Spleen (tissue), 11 donors: ENCODE measurements at regions not wholly inside any gene's neighbourhood (a gene's known extent, or its start where the extent isn't known, plus 50 kb on each side); places are given as distances from the start of the nearest gene placed in this dataset.
"Not testable (repeated sequence)": the region's sequence is repeated elsewhere in the genome, so short reads cannot be mapped to it uniquely, and the experiment has no call there.

Experiments used
- DNase-seq: peaks from one replicate; pipeline ENCODE4 v3.0.0-alpha.2; 2020
- H3K27ac ChIP-seq, 8 donors: fragments of 200-600 bp; sonication (generic) in 7 of 8; 1 replicate in 4 of 8; 2 replicates in 4 of 8; pipeline versions ENCODE4 v1.5.0 to v1.8.0; 2016 to 2021; ENCODE audit warnings: inconsistent platforms in 4 of 8, mild to moderate bottlenecking in 4 of 8, moderate library complexity in 1 of 8
- H3K27me3 ChIP-seq, 7 donors: fragments of 200-600 bp; sonication (generic) in 6 of 7; replicated peaks in 1 of 7; 1 replicate in 4 of 7; 2 replicates in 3 of 7; pipeline versions ENCODE4 v1.5.0 to v1.8.0; 2016 to 2021; ENCODE audit warnings: inconsistent platforms in 3 of 7, mild to moderate bottlenecking in 1 of 7
- H3K36me3 ChIP-seq, 6 donors: fragments of 200-600 bp; sonication (generic) in 5 of 6; 1 replicate in 4 of 6; 2 replicates in 2 of 6; pipeline versions ENCODE4 v1.5.0 to v1.8.0; 2016 to 2021; ENCODE audit warnings: inconsistent platforms in 2 of 6
- H3K4me1 ChIP-seq, 6 donors: fragments of 200-600 bp; sonication (generic) in 5 of 6; 1 replicate in 3 of 6; 2 replicates in 3 of 6; pipeline versions ENCODE4 v1.5.0 to v1.8.0; 2016 to 2021; ENCODE audit warnings: inconsistent platforms in 3 of 6
- H3K4me3 ChIP-seq, 8 donors: fragments of 200-600 bp; sonication (generic) in 7 of 8; 1 replicate in 4 of 8; 2 replicates in 4 of 8; pipeline versions ENCODE4 v1.5.0 to v1.8.0; 2016 to 2021; ENCODE audit warnings: inconsistent platforms in 4 of 8, mild to moderate bottlenecking in 4 of 8, moderate library complexity in 2 of 8
- H3K9me3 ChIP-seq, 8 donors: fragments of 200-600 bp; sonication (generic) in 7 of 8; 1 replicate in 4 of 8; 2 replicates in 4 of 8; pipeline versions ENCODE4 v1.5.0 to v1.8.0; 2016 to 2021; ENCODE audit warnings: inconsistent platforms in 4 of 8
- POLR2A ChIP-seq, 3 donors: fragments of 450-650 bp; IDR thresholded peaks; one replicate each; pipeline ENCODE4 v1.5.1; 2017; ENCODE audit warnings: antibody characterized with exemption in 3 of 3, mild to moderate bottlenecking in 1 of 3
- POLR2AphosphoS5 ChIP-seq, 3 donors: sonication (generic); formaldehyde crosslinking; IDR thresholded peaks; one replicate each; pipeline ENCODE4 v1.5.1; 2017; ENCODE audit warnings: antibody characterized with exemption in 3 of 3
- WGBS, 5 donors: extraction: QIAGEN DNeasy Blood & Tissue Kit in 3 of 5; methylation state at CpG; one replicate each; pipeline versions ENCODE4 v1.1.5 to v1.1.7; 2013 to 2018; 5-methylcytosine and 5-hydroxymethylcytosine counted together
- intact Hi-C: fragments of 100-400 bp; cut with DNase I; formaldehyde crosslinking; loops from one replicate; pipeline ENCODE4 v1.15.0; 2023; ENCODE audit warnings: low total_unique reads
- TF ChIP-seq, protein P1 (sequence below), 11 experiments: fragments of 200-600 bp in 7 of 11; fragments of 450-650 bp in 4 of 11; sonication (generic) in 4 of 11; IDR thresholded peaks in 8 of 11; conservative IDR thresholded peaks in 3 of 11; 1 replicate in 7 of 11; 2 replicates in 4 of 11; pipeline versions ENCODE4 v1.4.0 to v1.8.0; 2016 to 2021; ENCODE audit warnings: antibody characterized with exemption in 11 of 11, inconsistent platforms in 4 of 11, mild to moderate bottlenecking in 1 of 11
- donor health status: healthy with polysubstance abuse.
- donor health status: DM: no; HTN: no; CAD: no; lungs with moderate emphysema.
- donor health status: DM: no; HTN: no; CAD: no.
- donor health status: Bipolar disorder and iron deficiency.
- donor health status: healthy.
- donor health status: DM: no; HTN: no; CAD: no.
- donor health status: DM: yes; HTN: yes; CAD: no.

DNA sequence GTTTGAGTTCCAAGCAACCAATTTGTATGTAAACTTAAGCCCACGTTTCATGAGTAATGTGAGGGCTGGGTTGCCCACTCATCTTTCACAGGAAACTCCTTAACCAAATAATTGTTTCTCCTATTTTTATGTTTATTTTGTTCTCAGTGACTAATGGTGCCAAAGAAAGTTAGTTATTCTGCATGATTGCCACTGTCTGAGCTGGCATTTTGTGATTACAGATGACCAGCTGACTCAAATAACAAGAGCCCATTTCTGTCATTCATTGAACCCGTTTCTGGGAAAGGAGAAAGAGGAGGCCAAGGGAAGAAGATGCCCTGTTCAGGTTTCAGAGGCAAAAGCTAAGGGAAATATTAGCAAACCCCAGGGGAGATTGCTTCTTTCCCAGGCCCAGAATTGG lies 186.9 kb upstream of the MYO3A start:
- no peak for TF ChIP-seq POLR2A (IDR thresholded peaks at IDR 0.05)
- TF ChIP-seq, protein P1, sequence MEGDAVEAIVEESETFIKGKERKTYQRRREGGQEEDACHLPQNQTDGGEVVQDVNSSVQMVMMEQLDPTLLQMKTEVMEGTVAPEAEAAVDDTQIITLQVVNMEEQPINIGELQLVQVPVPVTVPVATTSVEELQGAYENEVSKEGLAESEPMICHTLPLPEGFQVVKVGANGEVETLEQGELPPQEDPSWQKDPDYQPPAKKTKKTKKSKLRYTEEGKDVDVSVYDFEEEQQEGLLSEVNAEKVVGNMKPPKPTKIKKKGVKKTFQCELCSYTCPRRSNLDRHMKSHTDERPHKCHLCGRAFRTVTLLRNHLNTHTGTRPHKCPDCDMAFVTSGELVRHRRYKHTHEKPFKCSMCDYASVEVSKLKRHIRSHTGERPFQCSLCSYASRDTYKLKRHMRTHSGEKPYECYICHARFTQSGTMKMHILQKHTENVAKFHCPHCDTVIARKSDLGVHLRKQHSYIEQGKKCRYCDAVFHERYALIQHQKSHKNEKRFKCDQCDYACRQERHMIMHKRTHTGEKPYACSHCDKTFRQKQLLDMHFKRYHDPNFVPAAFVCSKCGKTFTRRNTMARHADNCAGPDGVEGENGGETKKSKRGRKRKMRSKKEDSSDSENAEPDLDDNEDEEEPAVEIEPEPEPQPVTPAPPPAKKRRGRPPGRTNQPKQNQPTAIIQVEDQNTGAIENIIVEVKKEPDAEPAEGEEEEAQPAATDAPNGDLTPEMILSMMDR (IDR thresholded peaks at IDR 0.05 in 8 of 11, conservative IDR thresholded peaks at IDR 0.05 in 3 of 11) = no peak
- TF ChIP-seq POLR2AphosphoS5 (IDR thresholded peaks at IDR 0.05) = no peak
- H3K9me3 ChIP-seq = no peaks in the 10 kb centered on the region
- no peak overlapping the region for H3K4me3 ChIP-seq
- DNase-seq = no peak
- no peaks in the 10 kb centered on the region for H3K4me1 ChIP-seq
- H3K27me3 ChIP-seq = no peaks in the 10 kb centered on the region
- no peak overlapping the region for H3K27ac ChIP-seq
- intact Hi-C loops = no loop called here
- H3K36me3 ChIP-seq = no peaks in the 10 kb centered on the region
- 45 to 65% (median 59%) methylated on average over 2 of the region's 2 CpGs for WGBS, 5 donors

DNA sequence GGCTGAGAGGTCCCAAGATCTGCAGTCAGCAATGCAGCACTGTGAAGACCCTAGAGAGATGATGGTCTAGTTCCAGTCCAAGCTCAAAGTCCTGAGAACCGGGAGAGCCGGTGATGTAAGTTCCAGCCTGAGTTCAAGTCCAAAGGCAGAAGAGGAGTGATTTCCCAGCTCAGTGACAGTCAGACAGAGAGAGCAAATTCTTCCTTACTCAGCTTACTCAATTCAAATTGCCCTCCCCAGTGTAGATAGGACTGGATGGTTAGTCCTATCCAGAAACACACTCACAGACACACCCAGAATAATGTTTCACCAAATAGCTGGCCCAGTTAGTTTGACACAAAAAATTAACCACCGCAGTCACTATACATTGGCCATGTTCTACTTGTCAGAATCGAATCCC lies 185.5 kb upstream of the MYO3A start:
- no peak for DNase-seq
- Histone ChIP-seq H3K4me1 (no peaks in the 10 kb centered on the region), H3K36me3 (no peaks in the 10 kb centered on the region), H3K27me3 (no peaks in the 10 kb centered on the region), H3K9me3 (no peaks in the 10 kb centered on the region), H3K4me3 (no peak overlapping the region), H3K27ac (no peak overlapping the region)
- TF ChIP-seq POLR2AphosphoS5 (IDR thresholded peaks at IDR 0.05) = no peak
- TF ChIP-seq, protein P1 (IDR thresholded peaks at IDR 0.05 in 8 of 11, conservative IDR thresholded peaks at IDR 0.05 in 3 of 11) = no peak
- no peak for TF ChIP-seq POLR2A (IDR thresholded peaks at IDR 0.05)
- intact Hi-C loops = no loop called here
- 82 to 91% (median 88%) methylated on average over 4 of the region's 4 CpGs for WGBS, 5 donors

DNA sequence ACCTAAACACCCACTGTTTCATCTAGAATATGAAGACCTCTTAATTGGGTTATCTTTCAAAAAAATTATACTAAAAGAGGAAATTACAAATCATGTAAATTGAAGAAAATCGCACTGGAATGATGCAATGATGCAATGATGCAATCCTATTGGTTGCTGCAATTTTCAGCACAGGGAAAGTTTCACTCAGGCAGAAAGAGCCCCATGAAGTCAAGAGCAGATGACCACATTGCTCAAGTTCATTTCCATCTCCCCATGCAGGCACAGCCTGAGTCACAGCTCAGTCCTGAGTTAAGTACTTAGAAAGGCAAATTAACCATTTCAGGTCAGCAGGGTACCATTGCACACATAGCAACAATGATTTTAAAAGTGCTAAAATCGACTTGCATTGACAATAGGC lies 180.3 kb upstream of the MYO3A start:
- Histone ChIP-seq H3K4me3 (no peak overlapping the region), H3K27ac (no peak overlapping the region), H3K36me3 (no peaks in the 10 kb centered on the region), H3K9me3 (no peaks in the 10 kb centered on the region), H3K27me3 (peaks cover 0 to 5% (median 0%) of the 10 kb centered on the region in 7 donors), H3K4me1 (no peaks in the 10 kb centered on the region)
- 44 to 55% (median 50%) methylated on average over 2 of the region's 2 CpGs for WGBS, 5 donors
- no peak for DNase-seq
- intact Hi-C loops = no loop called here
- TF ChIP-seq POLR2A (IDR thresholded peaks at IDR 0.05) (no peak), POLR2AphosphoS5 (IDR thresholded peaks at IDR 0.05) (no peak)
- TF ChIP-seq, protein P1 (IDR thresholded peaks at IDR 0.05 in 8 of 11, conservative IDR thresholded peaks at IDR 0.05 in 3 of 11) = no peak

DNA sequence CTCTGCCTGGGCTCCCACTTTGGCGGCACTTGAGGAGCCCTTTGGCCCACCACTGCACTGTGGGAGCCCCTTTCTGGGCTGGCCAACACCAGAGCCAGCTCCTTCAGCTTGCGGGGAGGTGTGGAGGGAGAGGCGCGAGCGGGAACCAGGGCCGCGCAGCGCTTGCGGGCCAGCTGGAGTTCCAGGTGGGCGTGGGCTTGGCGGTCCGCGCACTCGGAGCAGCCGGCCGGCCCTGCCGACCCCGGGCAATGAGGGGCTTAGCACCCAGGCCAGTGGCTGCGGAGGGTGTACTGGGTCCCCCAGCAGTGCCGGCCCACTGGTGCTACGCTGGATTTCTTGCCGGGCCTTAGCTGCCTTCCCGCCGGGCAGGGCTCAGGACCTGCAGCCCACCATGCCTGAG lies 178.2 kb upstream of the MYO3A start:
- H3K27me3 ChIP-seq, H3K27ac ChIP-seq, DNase-seq, intact Hi-C loops, H3K4me3 ChIP-seq, H3K36me3 ChIP-seq, H3K4me1 ChIP-seq, H3K9me3 ChIP-seq: not testable (repeated sequence)
- 94 to 97% (median 95%) methylated on average over 12 to 24 of the region's 24 CpGs for WGBS, 5 donors

DNA sequence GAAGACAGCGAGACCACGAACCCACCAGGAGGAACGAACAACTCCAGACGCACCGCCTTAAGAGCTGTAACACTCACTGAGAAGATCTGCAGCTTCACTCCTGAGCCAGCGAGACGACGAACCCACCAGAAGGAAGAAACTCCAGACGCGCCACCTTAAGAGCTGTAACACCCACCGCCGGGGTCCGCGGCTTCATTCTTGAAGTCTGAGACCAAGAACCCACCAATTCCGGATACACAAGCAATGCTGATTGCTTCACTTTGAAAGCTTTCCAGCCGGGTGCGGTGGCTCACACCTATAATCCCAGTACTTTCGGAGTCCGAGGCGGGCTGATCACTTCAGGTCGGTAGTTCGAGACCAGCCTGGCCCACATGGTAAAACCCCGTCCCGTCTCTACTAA lies 177.2 kb upstream of the MYO3A start:
- no peaks in the 10 kb centered on the region for H3K4me1 ChIP-seq
- 88 to 96% (median 92%) methylated on average over 16 to 24 of the region's 24 CpGs for WGBS, 5 donors
- H3K9me3 ChIP-seq = no peaks in the 10 kb centered on the region
- no peak overlapping the region for H3K27ac ChIP-seq
- DNase-seq = no peak
- intact Hi-C loops = no loop called here
- H3K4me3 ChIP-seq = no peak overlapping the region
- H3K36me3 ChIP-seq = no peaks in the 10 kb centered on the region
- TF ChIP-seq, protein P1 (IDR thresholded peaks at IDR 0.05 in 8 of 11, conservative IDR thresholded peaks at IDR 0.05 in 3 of 11) = no peak
- no peak for TF ChIP-seq POLR2A (IDR thresholded peaks at IDR 0.05)
- peaks cover 0 to 5% (median 0%) of the 10 kb centered on the region in 7 donors for H3K27me3 ChIP-seq
